NCI-H524 treated with DMSO at 0.1 percent for 48 hours (cell line): ENCODE measurements at regions not wholly inside any gene's neighbourhood (a gene's known extent, or its start where the extent isn't known, plus 50 kb on each side); places are given as distances from the start of the nearest gene placed in this dataset.
"Not testable (repeated sequence)": the region's sequence is repeated elsewhere in the genome, so short reads cannot be mapped to it uniquely, and the experiment has no call there.

Source experiments
- DNase-seq: peaks from one replicate; lab custom pipeline; 2025; lab: John Stamatoyannopoulos, UW

GRCh38 chr10:118805146-118805545 is 50.4 kb upstream of the CACUL1 start:
- no peak for DNase-seq

GRCh38 chr10:118807512-118808305 is 52.9 kb upstream of the CACUL1 start:
- no peak for DNase-seq

- no peak for DNase-seq
These were observed 54.0 kb upstream of the CACUL1 start for GRCh38 chr10:118808601-118809356.

DNA sequence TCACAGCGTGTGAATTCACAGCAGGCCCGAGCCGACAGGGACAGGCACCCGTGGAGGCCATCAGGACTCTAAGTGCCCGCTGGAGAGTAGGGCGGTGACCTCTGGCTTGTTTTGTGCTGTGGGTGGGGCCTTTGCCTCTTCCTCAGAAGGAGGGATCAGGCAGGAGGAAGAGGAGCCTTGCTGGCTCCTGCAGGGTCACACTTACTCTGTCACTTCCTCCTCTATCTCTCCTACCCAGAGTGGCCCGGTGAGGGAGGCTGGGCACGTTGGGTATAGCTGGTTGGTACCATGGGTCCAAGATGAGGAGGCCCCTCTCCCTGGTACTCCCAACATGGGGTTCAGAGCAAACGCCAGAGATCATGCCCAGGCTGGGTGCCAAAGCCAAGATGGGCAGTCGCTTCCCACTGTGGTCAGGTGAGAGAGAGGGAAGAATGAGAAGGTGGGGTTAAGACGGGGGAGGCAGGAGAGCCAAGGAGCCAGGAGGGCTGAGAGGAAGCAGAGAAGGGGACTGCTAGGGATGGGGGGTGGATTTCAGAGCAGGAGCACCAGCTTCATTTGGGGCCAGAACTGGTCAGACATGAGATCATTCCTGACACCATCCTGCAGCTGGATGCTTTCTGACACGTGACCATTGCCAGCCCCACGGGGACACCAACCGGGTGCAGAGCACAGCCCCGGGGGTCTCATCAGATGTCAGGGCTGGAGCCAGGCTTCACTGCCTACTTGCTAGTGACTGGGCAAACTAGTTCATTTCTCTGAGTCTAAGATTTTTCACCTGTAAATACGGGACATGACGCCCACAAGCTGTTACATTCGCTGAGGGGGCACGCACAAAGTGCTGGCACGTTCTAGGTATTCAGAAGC is 54.8 kb upstream of the CACUL1 start:
- DNase-seq: no peak

DNA sequence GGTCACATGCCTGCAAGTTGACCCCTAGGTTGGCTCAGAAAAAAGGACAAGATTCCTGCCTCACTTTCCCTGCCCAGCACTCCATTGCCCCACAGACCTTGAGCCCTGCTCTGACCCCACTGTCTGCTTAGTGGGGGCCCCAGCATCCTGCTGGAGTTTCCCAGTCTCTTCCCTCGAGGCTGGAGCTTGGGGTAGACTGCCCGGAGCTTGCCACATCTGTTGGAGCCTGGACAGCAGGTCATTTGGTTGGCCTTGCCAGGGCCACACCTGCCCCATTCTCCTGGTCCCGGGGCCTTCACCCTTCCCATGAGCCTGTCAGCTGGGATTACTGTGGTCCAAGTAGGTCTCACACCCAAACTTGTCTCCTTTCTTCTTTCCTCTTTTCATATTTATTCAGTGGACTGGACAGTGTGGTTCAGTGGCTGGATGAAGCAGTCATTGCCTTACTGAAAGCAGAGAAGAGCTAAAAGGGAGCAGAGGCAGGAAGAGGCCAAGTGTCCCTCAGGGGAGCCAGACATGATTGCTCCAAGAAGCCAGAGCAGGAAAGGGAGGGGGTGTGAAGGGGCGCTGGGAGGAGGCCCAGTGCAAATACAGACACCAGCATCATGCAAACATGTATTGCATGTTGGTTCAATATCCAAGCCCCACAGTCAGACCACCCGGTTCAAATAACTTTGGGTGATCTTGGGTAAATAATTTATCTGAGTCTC is 56.2 kb upstream of the CACUL1 start:
- no peak for DNase-seq

- no peak for DNase-seq
These were observed 57.1 kb upstream of the CACUL1 start for GRCh38 chr10:118811675-118812392.

GRCh38 chr10:118812393-118812740 is 57.6 kb upstream of the CACUL1 start:
- DNase-seq: no peak

DNA sequence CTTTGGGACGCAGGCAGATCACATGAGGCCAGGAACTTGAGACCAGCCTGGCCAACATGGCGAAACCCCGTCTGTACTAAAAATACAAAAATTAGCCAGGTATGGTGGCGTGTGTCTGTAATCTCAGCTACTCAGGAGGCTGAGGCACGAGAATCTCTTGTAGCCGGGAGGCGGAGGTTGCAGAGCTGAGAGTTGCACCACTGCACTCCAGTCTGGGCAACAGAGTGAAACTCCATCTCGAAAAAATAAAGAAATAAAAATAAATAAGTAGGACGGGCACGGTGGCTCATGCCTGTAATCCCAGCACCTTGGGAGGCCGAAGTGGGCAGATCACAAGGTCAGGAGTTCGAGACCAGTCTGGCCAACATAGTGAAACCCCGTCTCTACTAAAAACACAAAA is 58.2 kb upstream of the CACUL1 start:
- not testable (repeated sequence) for DNase-seq

DNA sequence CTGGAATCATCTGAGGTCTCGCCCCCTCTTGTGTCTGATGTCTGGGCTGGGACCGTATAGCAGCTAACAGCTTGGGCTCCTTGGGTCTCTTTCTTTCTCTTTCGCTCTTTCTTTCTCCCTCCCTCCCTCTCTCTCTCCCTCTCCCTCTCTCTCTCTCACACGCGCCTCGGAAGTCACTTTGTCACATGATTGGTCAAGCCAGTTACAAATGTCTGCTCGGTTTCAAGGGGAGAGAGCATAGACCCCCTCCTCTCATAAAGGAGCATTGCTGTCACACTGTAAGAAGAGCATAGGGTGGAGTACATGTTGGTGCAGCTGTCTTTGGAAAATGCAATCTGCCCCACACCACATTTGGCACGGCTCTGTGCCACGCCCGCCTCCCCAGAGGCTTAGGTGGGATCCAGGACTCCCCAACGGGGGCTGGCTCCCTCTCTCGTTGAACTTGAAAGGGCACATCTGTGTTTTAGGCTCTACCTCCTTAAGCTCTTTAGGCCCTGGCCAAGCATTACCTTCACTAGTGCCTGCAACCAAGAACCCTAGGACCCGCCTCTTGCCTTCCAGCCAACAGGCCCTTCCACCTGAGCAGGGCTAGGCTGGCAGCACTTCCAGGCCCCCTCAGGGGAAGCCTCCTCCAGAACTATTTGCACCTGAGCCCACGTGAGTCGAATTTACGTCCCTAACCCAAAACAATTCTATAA is 61.9 kb upstream of the CACUL1 start:
- DNase-seq: no peak

DNA sequence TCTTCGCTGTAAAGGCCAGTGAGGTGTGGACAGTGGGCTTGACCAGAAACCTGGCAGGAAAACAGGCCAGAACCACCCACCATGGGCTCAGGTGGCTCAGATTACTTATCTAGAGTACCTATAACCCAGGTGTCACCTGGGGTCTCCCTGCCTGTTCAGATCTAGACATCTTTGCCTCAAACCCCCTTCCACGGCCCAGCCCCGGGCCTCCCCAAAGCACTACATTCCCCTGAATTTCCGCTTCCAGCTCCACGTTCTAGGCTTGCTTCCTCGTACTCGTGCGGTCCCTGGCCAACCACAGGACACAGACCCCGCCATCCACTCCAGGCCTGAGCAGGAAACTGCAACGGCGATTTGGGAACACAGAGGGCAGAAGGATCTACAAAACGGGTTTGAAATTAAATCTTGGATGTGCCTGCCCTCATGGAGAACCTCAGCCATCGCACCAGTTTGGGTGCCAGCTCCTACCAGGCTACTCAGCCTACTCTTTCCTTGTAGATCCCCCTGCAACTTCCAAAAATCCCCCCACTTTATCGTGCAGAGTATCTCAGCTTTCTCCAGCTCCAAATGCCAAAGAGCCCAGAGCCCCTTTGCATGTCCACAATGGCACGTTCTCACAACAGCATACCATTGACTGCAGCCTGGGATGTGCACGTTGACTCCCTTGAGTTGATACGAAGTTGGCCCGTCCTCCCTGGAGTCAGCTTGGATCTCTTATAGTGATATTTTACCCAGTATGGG is 62.7 kb upstream of the CACUL1 start:
- DNase-seq: no peak

GRCh38 chr10:118818621-118819221 is 64.0 kb upstream of the CACUL1 start:
- peak; percentile 72 for DNase-seq

GRCh38 chr10:118820326-118821116 is 65.8 kb upstream of the CACUL1 start:
- DNase-seq: no peak

- DNase-seq: no peak
These were observed 68.6 kb upstream of the CACUL1 start for GRCh38 chr10:118823256-118823907.

DNA sequence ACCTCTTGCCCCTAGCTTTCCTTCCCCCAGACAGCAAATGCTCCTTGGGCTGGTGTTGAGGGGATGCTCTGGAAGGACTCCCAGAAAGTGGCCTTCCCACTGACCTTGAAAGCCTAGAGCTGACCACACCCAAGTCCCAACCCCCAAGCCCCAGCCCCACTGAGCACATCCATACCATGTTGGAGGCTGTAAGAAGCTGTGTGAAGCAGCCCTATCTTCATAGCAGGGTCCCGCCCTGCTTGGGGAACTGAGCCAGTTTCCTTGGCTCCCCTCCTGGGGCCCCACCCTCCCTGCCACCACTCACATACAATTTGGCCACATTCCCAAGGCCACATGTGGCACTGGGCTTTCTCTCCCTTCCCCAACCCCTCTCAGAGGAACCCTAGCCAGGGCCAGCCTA is 72.3 kb upstream of the CACUL1 start:
- no peak for DNase-seq

- DNase-seq: no peak
These were observed 72.8 kb upstream of the CACUL1 start for GRCh38 chr10:118827466-118828155.

- peak; percentile 16 for DNase-seq
These were observed 77.5 kb upstream of the CACUL1 start for GRCh38 chr10:118832241-118832651.

DNA sequence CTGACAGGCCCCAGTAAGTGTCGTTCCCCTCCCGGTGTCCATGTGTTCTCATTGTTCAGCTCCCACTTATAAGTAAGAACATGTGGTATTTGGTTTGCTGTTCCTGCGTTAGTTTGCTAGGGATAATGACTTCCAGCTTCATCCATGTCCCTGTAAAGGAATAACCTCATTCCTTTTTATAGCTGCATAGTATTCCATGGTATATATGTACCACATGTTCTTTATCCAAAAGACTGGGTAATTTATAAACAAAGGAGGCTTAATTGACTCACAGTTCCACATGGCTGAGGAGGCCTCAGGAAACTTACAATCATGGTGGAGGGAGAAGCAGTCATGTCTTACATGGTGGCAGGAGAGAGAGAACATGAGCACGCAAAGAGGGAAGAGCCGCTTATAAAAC is 79.6 kb upstream of the CACUL1 start:
- DNase-seq: not testable (repeated sequence)
